NCI-H345 treated with DMSO at 0.1 percent for 48 hours (cell line): ENCODE measurements at regions not wholly inside any gene's neighbourhood (a gene's known extent, or its start where the extent isn't known, plus 50 kb on each side); places are given as distances from the start of the nearest gene placed in this dataset.
"Not testable (repeated sequence)": the region's sequence is repeated elsewhere in the genome, so short reads cannot be mapped to it uniquely, and the experiment has no call there.

Source experiments
- DNase-seq: peaks from one replicate; lab custom pipeline; 2025; ENCODE audit not compliant: unreplicated experiment; lab: John Stamatoyannopoulos, UW

GRCh38 chr1:178572604-178573003 is 59.7 kb downstream of the TEX35 start:
- no peak for DNase-seq

- DNase-seq, result no peak
Observed at GRCh38 chr1:178573330-178573729, 60.4 kb downstream of the TEX35 start.

DNA sequence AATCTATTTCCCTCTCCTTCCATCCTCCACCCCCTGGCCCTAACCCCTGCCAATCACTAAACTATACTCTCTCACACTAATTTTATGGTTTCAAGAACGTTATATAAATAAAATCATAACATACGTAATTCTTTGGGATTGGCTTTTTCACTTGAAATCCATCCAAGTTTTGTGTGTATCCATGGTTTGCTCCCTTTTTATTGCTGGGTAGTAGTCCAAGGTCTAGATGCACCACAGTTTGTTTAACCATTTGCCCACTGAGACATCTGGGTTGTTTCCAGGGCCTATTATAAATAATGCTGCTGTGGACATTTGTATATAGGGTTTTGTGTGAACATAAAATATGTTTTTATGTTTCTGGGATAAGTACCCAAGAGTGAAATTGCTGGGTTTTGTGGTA is 61.4 kb downstream of the TEX35 start:
- DNase-seq, result no peak

- DNase-seq, result no peak
Observed at GRCh38 chr1:178575611-178576361, 62.9 kb downstream of the TEX35 start.

- DNase-seq, result no peak
Observed at GRCh38 chr1:178576841-178577240, 63.9 kb downstream of the TEX35 start.

DNA sequence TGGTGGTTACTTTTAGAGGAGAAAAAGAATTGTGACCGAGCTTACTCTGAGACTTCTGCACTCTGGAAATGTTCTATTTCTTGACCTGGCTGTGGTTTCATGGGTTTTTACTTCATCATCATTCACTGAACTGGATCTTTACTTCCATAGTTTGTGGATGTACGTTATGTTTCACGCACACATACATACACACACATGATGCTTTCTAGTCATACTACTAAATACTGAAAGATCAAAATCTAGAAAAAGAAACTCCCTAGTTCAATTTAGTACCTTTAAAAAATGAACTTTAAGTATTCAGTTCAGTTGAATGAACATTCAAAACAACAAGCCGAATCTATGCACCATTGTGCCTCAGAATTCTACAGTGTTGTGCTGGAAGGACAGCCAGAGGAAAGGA is 65.0 kb downstream of the TEX35 start:
- DNase-seq, result no peak

- DNase-seq, result no peak
Observed at GRCh38 chr1:178578541-178578940, 65.6 kb downstream of the TEX35 start.

DNA sequence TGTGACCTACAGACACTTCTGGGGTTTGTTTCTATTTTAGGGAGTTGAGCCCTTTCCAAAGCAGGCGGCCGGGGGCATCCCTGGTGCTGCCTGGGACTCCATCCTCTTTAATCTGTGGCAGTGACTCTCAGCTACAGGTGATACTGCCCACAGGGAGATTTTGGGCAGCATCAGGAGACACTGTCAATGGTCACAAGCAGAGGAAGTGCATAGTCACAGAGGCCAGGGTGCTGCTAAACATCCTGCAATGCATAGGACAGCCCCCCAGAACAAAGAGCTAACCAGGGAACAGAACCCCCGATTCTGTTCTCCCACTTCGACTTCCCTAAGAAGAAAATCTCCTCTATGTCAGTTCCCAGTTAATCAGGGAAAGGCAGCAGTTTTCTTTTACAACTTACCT is 66.2 kb downstream of the TEX35 start:
- no peak for DNase-seq

GRCh38 chr1:178579562-178579961 is 66.7 kb downstream of the TEX35 start:
- peak; percentile 14 for DNase-seq

DNA sequence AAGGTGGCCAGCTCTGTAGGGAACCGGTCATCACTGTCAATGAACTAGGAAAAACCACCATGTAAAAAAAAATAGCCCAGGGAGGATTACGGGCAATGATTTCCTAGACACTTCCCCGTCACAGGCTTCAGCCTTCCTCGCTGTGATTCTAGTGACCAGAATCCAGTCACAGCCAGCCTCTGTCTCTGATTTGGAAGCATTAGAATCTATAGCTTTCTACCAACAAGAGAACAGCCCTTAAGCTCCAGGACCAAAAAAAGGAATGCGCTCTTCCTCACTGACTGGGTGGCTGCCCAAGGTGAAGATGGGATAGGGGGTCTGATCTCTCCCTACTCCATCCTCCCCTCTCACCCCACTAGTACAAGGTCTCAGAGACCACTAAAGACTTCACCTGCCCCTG is 67.2 kb downstream of the TEX35 start:
- DNase-seq, result no peak

DNA sequence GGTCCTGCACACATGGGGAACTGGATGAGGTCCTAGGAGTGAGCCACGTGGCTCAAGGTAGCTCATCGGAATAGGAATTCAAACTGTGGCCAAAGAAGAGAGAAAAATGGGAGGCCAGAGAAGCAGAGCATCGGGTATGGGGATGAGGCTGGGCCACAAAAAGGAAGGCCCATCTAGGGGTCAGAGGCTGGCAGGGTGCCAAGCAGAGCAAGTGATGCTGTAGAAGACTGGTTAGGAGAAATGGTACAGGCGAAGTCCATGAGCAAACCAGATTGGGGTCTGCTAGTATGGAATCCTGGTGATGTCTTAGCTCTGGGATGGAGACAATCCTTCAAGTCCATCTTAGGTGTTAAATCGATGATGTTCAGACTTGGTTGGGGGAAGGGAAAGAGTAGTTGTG is 68.0 kb downstream of the TEX35 start:
- DNase-seq, result no peak

- no peak for DNase-seq
Observed at GRCh38 chr1:178581351-178582303, 68.7 kb downstream of the TEX35 start.

DNA sequence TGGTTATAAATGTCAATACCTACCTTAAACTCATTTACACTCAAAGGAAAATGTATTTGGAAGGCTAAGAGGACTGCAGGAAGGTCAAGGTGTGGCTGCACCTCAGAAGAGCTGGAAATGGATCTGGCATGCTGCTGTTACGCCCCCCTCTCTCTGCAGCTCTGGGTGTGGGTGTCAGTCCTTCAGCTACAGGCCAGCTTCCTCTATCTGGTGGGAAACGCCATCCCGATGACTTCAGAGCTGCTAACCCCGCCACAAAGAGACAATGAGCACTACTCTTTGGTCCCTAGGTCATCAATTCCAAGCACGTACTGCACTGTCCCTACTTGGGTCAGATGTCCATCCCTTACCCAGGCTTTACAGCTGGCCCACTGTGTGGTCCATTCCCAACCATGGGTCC is 74.2 kb downstream of the TEX35 start:
- DNase-seq, result no peak

DNA sequence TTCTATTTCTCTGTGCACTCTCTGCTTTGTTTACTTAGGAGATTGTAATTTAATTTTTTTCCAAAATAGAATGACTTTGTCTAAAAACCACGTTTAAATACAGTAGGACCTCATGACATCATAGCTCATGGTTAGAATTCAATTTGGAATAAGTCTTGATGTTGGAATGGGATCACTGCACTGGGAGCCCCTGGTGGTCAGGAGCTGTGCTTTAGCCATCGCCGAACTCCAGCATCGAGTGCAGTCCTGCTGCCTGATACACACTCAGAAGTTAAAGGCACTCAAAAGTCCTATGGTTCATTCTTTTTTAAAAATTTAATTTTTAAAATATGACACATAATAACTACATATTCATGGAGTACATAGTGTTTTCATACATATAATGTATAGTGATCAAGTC is 75.1 kb downstream of the TEX35 start:
- DNase-seq, result no peak

DNA sequence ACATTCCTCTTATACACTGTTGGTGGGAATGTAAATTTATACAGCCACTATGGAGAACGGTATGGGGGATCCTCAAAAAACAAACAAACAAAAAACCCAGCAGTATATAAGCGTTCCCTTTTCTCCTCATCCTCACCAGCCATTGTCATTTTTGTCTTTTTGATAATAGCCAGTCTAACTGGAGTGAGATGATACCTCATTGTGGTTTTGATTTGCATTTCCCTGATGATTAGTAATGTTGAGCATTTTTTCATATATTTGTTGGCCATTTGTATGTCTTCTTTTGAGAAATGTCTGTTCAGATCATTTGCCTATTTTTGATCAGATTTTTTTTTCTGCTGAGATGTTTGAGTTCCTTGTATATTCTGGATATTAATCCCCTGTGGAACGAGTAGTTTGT is 76.1 kb downstream of the TEX35 start:
- not testable (repeated sequence) for DNase-seq

DNA sequence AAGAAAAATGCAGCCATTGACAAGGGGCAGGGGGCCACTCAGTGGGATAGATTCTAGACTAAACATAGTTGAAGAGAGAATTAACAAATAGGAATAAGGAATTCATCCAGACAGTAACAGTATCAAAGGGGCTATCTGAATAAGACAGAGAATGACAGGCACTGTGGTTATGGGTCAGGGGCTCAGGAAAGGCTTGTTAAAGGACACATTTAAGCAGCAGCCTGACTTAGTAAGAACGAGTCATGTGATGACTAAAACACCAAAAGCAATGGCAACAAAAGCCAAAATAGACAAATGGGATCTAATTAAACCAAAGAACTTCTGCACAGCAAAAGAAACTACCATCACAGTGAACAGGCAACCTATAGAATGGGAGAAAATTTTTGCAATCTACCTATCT is 78.9 kb downstream of the TEX35 start:
- DNase-seq, result not testable (repeated sequence)

GRCh38 chr1:178593515-178593914 is 80.6 kb downstream of the TEX35 start:
- DNase-seq, result no peak

GRCh38 chr1:178594133-178594532 is 81.2 kb downstream of the TEX35 start:
- no peak for DNase-seq

DNA sequence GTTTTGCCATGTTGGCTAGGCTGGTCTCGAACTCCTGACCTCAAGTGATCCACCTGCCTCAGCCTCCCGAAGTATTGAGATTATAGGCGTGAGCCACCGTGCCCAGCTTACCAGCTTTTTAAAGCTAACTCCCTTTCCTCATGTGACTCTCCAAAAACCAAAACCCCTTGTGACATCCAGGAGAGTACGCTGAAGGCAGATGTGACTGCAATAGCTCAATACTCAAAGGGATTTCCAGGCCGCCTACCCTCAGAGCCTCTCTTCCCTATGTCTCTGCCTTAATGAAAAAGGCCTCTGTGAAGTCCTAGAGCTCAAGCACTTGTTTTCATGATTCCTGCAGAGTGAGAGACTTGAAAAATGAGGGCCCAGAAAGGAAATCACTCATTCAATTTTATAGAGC is 82.6 kb downstream of the TEX35 start:
- DNase-seq, result no peak

- DNase-seq, result no peak
Observed at GRCh38 chr1:178599087-178599486, 86.2 kb downstream of the TEX35 start.

DNA sequence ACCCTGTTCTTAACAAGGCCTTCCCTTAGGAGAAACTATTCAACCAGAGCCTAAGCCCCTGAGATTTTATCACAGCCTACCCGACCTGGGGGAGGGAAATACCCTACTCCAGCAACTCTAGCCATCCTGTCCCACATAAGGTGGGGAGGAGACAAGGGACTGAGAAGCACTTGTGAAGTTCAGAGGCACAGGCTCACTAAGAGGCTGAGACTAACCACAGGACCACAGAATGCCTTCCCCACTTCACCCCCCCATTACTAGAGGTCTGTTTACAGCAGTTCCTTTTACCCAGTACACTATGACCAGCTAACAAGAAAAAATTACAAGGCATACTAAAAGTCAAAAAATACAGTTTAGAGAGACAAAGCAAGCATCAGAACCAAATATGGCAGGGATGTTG is 86.8 kb downstream of the TEX35 start:
- no peak for DNase-seq

DNA sequence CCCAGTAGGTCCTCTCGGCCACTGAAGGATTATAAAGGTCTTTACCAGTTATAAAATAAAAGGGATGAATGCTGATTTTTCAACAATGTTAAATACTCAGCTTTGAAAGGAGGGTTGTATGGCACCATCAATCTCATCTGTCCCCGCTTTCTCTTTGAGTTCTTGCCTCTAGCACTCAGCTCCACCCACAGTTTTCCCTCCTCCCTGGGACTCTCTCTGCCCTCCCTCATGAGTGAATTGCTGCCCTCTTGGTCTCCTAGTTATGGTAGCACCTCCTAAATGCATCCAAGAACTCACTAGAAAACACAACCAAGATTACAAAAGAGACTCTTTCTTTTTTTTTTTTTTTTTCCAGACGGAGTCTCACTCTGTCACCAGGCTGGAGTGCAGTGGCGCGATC is 91.0 kb downstream of the TEX35 start:
- no peak for DNase-seq
